Endothelial cell (in vitro differentiated cells): ENCODE measurements at regions not wholly inside any gene's neighbourhood (a gene's known extent, or its start where the extent isn't known, plus 50 kb on each side); places are given as distances from the start of the nearest gene placed in this dataset.

Experiments used
- DNase-seq: peaks from one replicate; pipeline ENCODE4 v3.0.0; 2021; ENCODE audit warnings: low spot score
- H3K27ac Mint-ChIP-seq: one replicate; pipeline ENCODE4 v1.8.0; 2021; ENCODE audit warnings: mixed read lengths, inconsistent platforms; ENCODE audit not compliant: unreplicated experiment
- H3K27me3 Mint-ChIP-seq: one replicate; pipeline ENCODE4 v1.8.0; 2021; ENCODE audit warnings: mild to moderate bottlenecking, moderate library complexity, mixed read lengths, inconsistent platforms; ENCODE audit not compliant: unreplicated experiment
- H3K36me3 Mint-ChIP-seq: one replicate; pipeline ENCODE4 v1.8.0; 2021; ENCODE audit warnings: mild to moderate bottlenecking, low read depth, mixed read lengths, inconsistent platforms; ENCODE audit not compliant: unreplicated experiment
- H3K4me1 Mint-ChIP-seq: one replicate; pipeline ENCODE4 v1.8.0; 2021; ENCODE audit warnings: mild to moderate bottlenecking, mixed read lengths, inconsistent platforms; ENCODE audit not compliant: unreplicated experiment
- H3K4me3 Mint-ChIP-seq: one replicate; pipeline ENCODE4 v1.8.0; 2021; ENCODE audit warnings: mild to moderate bottlenecking, mixed read lengths, inconsistent platforms; ENCODE audit not compliant: unreplicated experiment
- H3K9me3 Mint-ChIP-seq: one replicate; pipeline ENCODE4 v1.8.0; 2021; ENCODE audit warnings: mixed read lengths, inconsistent platforms; ENCODE audit not compliant: unreplicated experiment
- TF ChIP-seq, protein P1 (sequence below): fragments of 200-600 bp; sonication (generic); IDR thresholded peaks from one replicate; pipeline ENCODE4 v1.5.0; 2021; ENCODE audit warnings: antibody characterized with exemption; ENCODE audit not compliant: unreplicated experiment

DNA sequence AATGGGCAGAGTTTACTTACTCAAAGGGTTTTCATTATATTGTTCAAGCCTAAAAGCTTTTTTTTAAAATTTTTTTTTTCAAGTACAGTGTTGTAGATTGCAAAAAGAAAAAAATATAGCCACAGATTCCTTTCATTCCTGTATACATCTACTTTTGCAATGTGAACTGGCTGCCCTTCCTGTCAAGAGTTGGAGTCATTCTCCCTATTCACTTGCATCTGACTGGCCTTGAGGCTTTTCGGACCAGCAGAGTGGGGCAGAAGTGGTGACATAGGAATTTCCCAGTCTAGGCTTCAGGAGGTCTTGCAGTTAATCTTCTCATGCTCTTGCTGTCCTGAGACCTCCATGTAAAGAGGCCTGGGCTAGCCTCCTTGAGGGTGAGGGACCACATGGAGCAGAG lies 218.3 kb upstream of the CFAP20DC start:
- no peaks in the 10 kb centered on the region for H3K9me3 Mint-ChIP-seq
- H3K27me3 Mint-ChIP-seq: no peaks in the 10 kb centered on the region
- no peak for DNase-seq
- no peak overlapping the region for H3K27ac Mint-ChIP-seq
- TF ChIP-seq, protein P1, sequence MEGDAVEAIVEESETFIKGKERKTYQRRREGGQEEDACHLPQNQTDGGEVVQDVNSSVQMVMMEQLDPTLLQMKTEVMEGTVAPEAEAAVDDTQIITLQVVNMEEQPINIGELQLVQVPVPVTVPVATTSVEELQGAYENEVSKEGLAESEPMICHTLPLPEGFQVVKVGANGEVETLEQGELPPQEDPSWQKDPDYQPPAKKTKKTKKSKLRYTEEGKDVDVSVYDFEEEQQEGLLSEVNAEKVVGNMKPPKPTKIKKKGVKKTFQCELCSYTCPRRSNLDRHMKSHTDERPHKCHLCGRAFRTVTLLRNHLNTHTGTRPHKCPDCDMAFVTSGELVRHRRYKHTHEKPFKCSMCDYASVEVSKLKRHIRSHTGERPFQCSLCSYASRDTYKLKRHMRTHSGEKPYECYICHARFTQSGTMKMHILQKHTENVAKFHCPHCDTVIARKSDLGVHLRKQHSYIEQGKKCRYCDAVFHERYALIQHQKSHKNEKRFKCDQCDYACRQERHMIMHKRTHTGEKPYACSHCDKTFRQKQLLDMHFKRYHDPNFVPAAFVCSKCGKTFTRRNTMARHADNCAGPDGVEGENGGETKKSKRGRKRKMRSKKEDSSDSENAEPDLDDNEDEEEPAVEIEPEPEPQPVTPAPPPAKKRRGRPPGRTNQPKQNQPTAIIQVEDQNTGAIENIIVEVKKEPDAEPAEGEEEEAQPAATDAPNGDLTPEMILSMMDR: no peak
- no peaks in the 10 kb centered on the region for H3K4me1 Mint-ChIP-seq
- H3K36me3 Mint-ChIP-seq: no peaks in the 10 kb centered on the region
- H3K4me3 Mint-ChIP-seq: no peak overlapping the region

DNA sequence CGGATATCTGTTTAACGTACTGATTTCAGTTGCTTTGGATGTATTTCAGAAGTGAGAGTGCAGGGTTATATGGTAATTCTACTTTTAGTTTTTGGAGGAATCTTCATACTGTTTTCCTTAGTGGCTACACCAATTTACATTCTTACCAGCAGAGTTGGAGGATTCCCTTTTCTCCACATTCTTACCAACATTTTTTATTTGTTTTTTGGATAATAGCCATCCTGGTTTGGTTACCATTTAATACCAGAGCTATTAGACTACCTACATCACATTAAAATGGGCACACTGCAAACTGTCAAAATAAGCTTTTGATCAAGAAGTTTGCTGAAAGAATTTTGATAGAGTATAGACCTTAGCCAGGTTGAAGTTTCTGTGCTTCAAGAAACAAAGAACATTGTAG lies 217.2 kb upstream of the CFAP20DC start:
- Mint-ChIP-seq H3K9me3 (no peaks in the 10 kb centered on the region), H3K27ac (no peak overlapping the region), H3K4me3 (no peak overlapping the region)

DNA sequence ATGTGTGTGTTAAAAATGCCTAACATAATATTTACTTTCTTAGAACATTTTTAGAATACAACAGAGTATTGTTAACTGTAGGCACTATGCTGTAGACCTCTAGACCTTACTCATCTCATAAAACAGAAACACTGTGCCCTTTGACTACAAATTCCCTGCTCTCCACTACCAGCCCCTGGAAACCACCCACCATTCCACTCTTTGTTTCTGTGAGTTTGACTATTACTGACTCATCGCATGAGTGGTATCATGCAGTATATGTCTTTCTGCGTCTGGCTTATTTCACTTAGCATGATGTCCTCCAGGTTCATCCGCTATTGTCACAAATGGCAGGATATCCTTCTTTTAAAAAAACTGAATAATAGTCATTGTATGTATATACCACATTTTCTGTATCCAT lies 216.7 kb upstream of the CFAP20DC start:
- H3K27ac Mint-ChIP-seq: no peak overlapping the region
- H3K4me1 Mint-ChIP-seq: no peaks in the 10 kb centered on the region
- DNase-seq: no peak
- no peaks in the 10 kb centered on the region for H3K36me3 Mint-ChIP-seq
- TF ChIP-seq, protein P1: no peak
- H3K4me3 Mint-ChIP-seq: no peak overlapping the region
- no peaks in the 10 kb centered on the region for H3K9me3 Mint-ChIP-seq
- no peaks in the 10 kb centered on the region for H3K27me3 Mint-ChIP-seq

More for the DNA sequence above, 217.2 kb upstream of the CFAP20DC start:
- H3K36me3 Mint-ChIP-seq: no peaks in the 10 kb centered on the region
- no peaks in the 10 kb centered on the region for H3K27me3 Mint-ChIP-seq
- no peaks in the 10 kb centered on the region for H3K4me1 Mint-ChIP-seq
- TF ChIP-seq, protein P1: no peak
- DNase-seq: no peak

DNA sequence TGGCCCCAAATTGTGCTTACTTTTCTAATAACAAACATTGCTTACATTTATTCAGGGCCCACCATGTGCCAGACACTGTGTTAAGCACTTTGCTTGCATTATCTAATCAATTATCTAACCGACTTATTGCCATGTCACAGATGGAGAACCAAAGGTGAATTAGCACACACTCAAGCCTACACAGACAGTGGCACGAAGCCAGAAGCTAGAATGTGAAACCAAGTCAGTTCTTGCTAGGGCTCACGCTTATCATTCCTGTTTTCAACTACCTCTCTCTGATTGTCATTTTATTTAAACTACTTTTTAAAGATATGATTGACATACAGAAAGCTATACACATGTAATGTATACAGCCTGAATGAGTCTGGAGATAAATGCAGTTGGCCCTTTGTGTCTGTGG lies 215.7 kb upstream of the CFAP20DC start:
- H3K9me3 Mint-ChIP-seq: no peaks in the 10 kb centered on the region
- no peaks in the 10 kb centered on the region for H3K4me1 Mint-ChIP-seq
- H3K4me3 Mint-ChIP-seq: no peak overlapping the region
- H3K27ac Mint-ChIP-seq: no peak overlapping the region
- H3K36me3 Mint-ChIP-seq: no peaks in the 10 kb centered on the region
- no peaks in the 10 kb centered on the region for H3K27me3 Mint-ChIP-seq
- DNase-seq: no peak
- TF ChIP-seq, protein P1: no peak

DNA sequence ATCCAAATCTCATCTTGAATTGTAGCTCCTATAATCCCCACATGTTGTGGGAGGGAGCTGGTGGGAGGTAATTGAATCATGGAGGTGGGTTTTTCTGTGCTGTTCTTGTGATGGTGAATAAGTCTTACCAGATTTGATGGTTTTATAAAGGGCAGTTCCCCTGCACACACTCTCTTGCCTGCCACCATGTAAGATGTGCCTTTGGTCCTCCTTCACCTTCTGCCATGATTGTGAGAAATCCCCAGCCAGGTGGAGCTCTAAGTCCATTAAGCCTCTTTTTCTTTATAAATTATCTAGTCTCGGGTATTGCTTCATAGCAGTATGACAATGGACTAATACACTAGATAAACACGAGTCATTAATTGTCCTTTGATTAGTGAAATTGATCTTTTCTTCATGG lies 214.5 kb upstream of the CFAP20DC start:
- no peaks in the 10 kb centered on the region for H3K9me3 Mint-ChIP-seq
- TF ChIP-seq, protein P1: no peak
- H3K27ac Mint-ChIP-seq: no peak overlapping the region
- H3K36me3 Mint-ChIP-seq: no peaks in the 10 kb centered on the region
- DNase-seq: no peak
- H3K27me3 Mint-ChIP-seq: no peaks in the 10 kb centered on the region
- no peak overlapping the region for H3K4me3 Mint-ChIP-seq
- no peaks in the 10 kb centered on the region for H3K4me1 Mint-ChIP-seq
